Inflammatory macrophage (primary cell): ENCODE measurements at regions not wholly inside any gene's neighbourhood (a gene's known extent, or its start where the extent isn't known, plus 50 kb on each side); places are given as distances from the start of the nearest gene placed in this dataset.
A peak's percentile ranks its signal among the peaks of the same experiment; 100 is the strongest.

Experiments
- DNase-seq, 2 donors: peaks; one replicate each; pipeline ENCODE4 v3.0.0-alpha.2; 2020 to 2022

- DNase-seq, result peak; percentile 65 to 89
Measured at GRCh38 chr15:62931650-62932049, 110.9 kb upstream of the TPM1 start.

GRCh38 chr15:62932436-62932835, 110.1 kb upstream of the TPM1 start:
- peak; percentile 27 to 86 for DNase-seq

GRCh38 chr15:62933386-62933785, 109.2 kb upstream of the TPM1 start:
- DNase-seq, result peak; percentile 52 to 69

- DNase-seq, result no peak
Measured at GRCh38 chr15:62934236-62934971, 108.1 kb upstream of the TPM1 start.

GRCh38 chr15:62935300-62936081, 107.1 kb upstream of the TPM1 start:
- peak; percentile 15 to 30 for DNase-seq

GRCh38 chr15:62938825-62939224, 103.7 kb upstream of the TPM1 start:
- DNase-seq, result no peak

GRCh38 chr15:62940093-62940754, 102.3 kb upstream of the TPM1 start:
- no peak for DNase-seq

- DNase-seq, result peak; percentile 89 to 91
Measured at GRCh38 chr15:62940755-62941361, 101.7 kb upstream of the TPM1 start.

- DNase-seq, result no peak
Measured at GRCh38 chr15:62941699-62942098, 100.8 kb upstream of the TPM1 start.

GRCh38 chr15:62942428-62942827, 100.1 kb upstream of the TPM1 start:
- no peak for DNase-seq

GRCh38 chr15:62945063-62945462, 97.5 kb upstream of the TPM1 start:
- no peak for DNase-seq

- peak; percentile 44 to 67 for DNase-seq
Measured at GRCh38 chr15:62945760-62946159, 96.8 kb upstream of the TPM1 start.

- DNase-seq, result no peak
Measured at GRCh38 chr15:62946940-62947339, 95.6 kb upstream of the TPM1 start.

GRCh38 chr15:62950462-62950931, 92.0 kb upstream of the TPM1 start:
- no peak for DNase-seq

- no peak for DNase-seq
Measured at GRCh38 chr15:62951481-62951880, 91.1 kb upstream of the TPM1 start.

GRCh38 chr15:62953021-62953420, 89.5 kb upstream of the TPM1 start:
- no peak for DNase-seq

GRCh38 chr15:62953496-62954045, 89.0 kb upstream of the TPM1 start:
- no peak for DNase-seq

GRCh38 chr15:62957130-62957529, 85.4 kb upstream of the TPM1 start:
- no peak for DNase-seq

GRCh38 chr15:62958528-62959363, 83.8 kb upstream of the TPM1 start:
- DNase-seq, result no peak

- no peak for DNase-seq
Measured at GRCh38 chr15:62961134-62961533, 81.4 kb upstream of the TPM1 start.

- DNase-seq, result no peak
Measured at GRCh38 chr15:62962101-62962995, 80.2 kb upstream of the TPM1 start.
